NCI-H2029 treated with DMSO at 0.1 percent for 48 hours (cell line): ENCODE measurements at regions not wholly inside any gene's neighbourhood (a gene's known extent, or its start where the extent isn't known, plus 50 kb on each side); places are given as distances from the start of the nearest gene placed in this dataset.
"Not testable (repeated sequence)": the region's sequence is repeated elsewhere in the genome, so short reads cannot be mapped to it uniquely, and the experiment has no call there.

Experiments
- DNase-seq: peaks from one replicate; lab custom pipeline; 2025; lab: John Stamatoyannopoulos, UW

GRCh38 chr3:159872374-159873109, 116.1 kb upstream of the IL12A start:
- no peak for DNase-seq

DNA sequence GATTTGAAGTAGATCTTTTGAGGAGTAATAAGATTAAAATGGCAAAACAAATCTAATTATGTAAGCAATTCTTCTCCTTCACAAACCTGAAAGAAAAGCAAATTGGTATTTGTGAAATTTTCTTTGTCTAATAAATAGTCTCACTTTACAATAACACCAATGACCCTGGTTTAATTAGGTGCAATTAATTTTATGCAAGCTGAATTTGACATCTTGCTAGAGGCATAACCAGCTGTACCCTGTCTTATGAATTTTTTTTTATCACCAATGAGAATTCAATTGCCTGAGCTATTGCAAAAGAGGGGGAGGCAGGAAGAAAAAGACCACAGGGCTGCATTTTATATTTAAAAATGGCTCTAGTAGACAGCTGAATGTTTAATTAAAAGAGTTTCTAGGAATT, 113.5 kb upstream of the IL12A start:
- no peak for DNase-seq

GRCh38 chr3:159877924-159878323, 110.7 kb upstream of the IL12A start:
- no peak for DNase-seq

DNA sequence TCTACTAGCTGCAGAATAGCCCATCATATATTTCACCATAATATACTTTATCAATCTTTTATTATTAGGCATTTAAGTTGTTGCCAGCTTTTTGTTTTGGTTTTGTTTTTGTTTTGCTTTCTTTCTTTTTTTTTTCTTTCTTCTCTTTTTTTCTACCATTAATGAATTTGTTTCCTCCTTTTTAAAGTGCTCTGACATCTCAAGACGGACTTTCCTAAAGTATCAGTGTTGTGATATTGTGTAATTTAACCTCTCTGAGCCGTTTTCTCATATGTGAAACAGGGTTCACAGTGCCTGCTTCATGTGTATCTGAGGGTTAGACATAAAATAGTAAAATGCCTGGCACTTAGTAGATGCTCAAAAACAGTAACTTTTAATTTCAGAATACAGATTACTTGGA, 109.5 kb upstream of the IL12A start:
- DNase-seq = no peak

GRCh38 chr3:159879598-159879997, 109.0 kb upstream of the IL12A start:
- DNase-seq = no peak

GRCh38 chr3:159881208-159881607, 107.4 kb upstream of the IL12A start:
- no peak for DNase-seq

- DNase-seq = no peak
Measured at GRCh38 chr3:159881828-159882309, 106.8 kb upstream of the IL12A start.

GRCh38 chr3:159882367-159882766, 106.3 kb upstream of the IL12A start:
- DNase-seq = no peak

DNA sequence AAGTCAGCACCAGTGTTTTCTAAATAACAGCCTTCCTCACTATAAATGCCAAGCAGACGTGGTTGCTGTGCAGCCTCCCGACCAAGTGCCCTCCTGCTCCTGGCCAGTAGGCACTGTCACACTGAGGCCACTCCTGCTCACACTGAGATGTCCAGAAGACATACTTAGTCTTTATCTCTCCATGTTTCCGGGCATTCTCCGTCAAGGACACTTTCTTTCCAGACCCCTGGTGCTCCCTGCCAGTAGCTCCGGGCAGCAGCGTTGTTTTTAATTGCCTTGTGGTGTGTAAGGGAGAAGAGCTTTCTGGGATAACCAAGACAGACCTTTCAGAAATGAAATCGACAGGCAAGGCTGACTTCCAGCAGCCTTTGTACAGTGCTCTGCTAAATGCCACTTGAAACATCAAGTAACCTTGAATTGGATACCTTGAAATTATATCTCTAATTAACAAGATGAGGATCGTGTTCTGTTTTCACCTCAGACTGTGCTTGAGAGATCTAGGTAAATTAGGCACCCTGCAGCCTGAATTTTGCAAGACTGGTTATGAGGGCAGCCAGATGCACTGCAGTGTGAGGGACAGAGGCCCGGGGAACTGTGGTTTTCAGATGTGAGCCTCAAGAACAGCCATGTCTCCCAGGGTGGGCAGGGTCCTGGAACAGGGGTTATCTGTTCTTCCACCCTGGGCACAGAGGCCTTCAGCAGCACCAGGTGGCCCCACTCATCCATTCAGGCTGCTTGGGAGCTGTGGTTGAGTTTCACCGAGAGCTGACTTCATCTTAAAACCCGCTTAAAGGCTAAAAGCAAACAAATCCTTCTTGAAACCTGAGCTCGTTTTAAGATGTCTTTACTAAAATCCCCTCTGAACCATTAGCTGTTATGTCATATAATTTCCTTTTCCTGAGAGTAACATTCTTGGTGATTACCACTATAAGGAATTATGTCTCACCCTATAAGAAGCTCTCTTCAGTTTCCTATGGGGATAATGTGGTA, 105.5 kb upstream of the IL12A start:
- DNase-seq = no peak

DNA sequence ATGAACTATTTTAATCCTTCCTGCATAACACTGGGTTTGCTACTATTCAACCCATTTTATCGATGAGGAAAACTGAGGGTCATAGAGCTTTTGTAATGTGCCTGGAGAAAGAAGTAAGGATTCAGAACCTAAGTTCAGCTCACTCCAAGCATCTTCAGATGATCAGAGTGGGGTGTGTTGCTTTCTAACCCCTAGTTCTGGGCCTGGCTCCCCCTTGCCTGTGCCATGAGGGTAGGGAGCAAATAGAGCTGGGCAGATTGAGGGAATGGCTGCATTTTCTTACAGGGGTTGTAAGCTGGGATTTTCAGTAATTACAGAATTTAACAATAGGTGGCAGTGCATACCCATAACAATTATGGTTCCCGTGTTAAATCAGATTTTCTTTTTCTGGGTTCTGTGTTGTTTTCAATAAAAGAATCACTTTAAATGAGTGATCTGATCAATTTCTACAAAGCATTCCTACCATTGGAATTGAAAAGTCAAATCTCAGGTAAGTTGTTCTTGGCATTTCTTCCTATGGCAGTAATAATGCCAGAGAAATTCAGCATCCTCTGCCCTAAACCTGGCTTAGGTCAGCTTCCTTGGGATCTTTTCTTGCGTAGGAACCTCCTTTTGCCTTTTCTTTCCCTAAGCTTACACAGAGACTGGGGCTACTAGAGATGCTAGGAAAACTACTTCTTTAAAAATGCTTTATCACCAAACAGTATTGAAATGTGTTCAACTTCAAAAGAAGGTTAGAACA, 103.8 kb upstream of the IL12A start:
- DNase-seq = no peak

DNA sequence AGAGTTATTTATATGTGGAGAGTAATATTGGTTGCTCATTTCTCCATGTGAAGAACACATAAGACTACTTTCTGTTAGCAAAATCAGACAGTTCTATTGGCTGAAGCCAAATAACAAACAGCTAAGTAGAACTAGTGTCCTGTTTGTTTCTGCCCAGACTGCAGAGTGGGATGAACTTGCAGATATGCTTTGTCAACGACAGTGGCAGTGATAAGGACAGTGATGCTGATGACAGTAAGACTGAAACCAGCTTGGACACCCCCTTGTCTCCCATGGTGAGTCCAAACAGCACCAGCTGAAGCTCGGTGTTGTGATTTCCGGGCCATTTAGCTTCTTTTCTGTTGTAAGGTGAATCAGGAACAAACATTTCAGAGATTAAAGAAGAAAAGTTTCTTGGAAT, 102.6 kb upstream of the IL12A start:
- DNase-seq = no peak

DNA sequence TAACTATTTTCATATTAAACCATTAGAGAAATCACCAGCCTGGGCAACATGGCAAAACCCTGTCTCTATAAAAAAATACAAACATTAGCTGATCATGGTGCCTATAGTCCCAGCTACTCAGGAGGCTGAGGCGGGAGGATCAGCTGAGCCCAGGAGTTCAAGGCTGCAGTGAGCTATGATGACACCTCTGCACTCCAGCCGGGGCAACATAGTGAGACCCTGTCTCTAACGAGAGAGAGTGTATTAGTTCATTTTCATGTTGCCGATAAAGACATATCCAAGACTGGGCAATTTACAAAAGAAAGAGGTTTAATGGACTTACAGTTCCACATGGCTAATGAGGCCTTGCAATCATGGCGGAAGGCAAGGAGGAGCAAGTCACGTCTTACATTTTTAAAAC, 102.1 kb upstream of the IL12A start:
- DNase-seq = not testable (repeated sequence)

DNA sequence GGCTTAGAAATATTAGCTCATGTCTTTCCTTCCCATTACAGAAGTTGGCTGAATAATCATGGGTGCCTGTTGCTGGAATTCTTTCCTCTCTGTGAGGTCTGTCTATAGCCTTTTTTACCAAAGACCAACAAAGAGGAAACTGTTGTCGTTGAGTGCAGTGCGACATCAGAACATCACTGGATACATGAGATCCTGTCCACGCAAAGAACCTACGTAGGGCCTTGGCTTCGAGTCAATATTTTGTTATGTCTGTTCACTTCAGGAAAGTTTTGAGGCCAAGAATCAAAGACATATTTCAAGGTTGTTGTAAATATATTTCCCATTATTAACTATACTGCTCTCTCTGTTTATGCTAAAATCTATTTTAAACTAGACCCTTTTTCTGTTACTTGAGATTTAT, 101.5 kb upstream of the IL12A start:
- no peak for DNase-seq

DNA sequence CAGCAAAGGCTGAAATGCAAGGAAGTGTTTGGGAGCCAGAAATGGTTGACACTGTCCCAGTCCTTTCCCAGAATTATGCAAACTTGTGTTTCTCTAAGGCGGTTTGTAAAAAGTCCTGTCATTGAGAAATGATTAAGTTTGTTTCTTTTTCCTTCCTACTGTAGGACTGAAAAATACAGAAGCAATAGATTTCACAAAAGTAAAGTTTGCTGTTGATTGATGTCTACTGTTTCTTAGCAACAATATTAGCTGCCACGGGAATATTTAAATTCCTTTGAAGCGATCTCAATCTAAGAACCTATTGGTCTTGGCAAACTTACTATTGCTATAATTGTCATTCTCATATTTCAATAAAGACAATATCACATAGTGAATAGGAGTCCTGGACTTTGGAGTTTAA, 100.7 kb upstream of the IL12A start:
- no peak for DNase-seq

DNA sequence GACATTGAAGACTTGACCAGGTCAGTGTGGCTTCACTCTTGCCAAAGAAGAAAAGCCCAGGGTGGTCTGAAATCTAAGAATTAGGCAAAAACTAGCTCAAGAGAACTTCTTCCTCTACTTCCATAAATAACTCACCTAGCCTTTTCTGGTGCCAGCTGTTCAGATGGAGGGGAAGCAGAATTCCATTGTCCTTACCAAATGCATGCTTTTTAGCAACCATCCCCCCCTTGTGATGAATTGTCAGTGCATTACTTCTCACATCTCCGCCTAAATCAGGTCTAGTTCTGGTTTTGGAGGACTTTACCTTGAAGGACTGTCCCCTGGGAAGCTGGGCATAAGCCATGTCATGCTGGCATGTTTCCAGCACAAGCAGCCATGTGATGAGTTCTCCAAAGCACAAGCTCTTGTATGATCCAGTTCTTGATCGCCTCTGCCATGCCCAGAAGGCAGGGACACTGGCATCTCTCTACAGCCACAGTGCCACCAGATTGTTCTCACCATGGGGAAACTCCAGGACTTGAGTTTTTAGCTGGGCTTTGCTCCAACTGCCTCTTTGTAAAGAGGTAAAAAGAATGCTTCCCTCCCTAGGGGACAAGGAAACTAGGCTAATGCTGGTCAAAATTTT, 96.4 kb upstream of the IL12A start:
- no peak for DNase-seq

- no peak for DNase-seq
Measured at GRCh38 chr3:159892801-159893200, 95.8 kb upstream of the IL12A start.

DNA sequence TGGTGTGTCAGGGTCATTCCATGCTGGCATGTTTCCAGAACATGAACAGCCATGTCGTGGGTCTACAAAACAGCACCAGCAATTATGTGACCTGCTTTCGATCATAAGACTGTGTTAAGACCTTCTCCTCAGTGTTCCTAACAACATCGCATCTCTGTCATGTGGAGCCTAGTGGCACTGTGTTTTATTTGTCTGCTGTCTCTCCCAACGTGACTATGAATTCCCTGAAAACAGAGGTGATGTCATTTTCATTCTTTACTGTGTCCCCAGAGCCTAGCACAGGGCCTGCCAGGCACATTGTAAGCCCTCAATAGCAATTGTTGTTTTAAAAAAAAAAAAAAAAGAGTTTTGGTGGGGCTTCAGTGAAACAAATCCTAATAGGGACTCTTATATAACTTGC, 94.2 kb upstream of the IL12A start:
- no peak for DNase-seq

- no peak for DNase-seq
Measured at GRCh38 chr3:159895430-159895829, 93.2 kb upstream of the IL12A start.

DNA sequence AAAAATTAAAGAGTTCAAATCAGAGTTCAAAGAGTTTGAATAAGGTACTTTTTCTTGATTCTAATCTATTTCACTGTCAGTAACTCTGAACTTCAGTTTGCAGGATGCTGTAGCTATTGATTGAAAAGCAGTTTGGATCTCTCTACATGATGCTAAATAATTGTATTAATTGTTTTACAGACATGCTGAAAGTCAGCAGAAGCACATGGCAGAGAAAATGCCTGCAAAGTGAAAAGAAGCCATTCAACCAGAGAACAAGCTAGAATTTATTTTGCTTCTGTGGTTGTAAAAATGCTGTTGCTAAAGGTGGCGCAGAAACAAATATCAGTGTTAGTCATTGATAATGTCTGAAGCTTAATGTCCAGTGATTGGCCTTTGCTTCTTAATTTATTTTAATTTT, 92.1 kb upstream of the IL12A start:
- no peak for DNase-seq

- DNase-seq = no peak
Measured at GRCh38 chr3:159897331-159898075, 91.1 kb upstream of the IL12A start.

- no peak for DNase-seq
Measured at GRCh38 chr3:159898147-159898546, 90.5 kb upstream of the IL12A start.
